Neuronal stem cell (in vitro differentiated cells): ENCODE measurements at regions not wholly inside any gene's neighbourhood (a gene's known extent, or its start where the extent isn't known, plus 50 kb on each side); places are given as distances from the start of the nearest gene placed in this dataset. TPM values are rescaled to one million over a fixed set of nuclear protein-coding genes. Genes with fewer than 3 reads are reported as not detected.

Experiments used
- DNase-seq: peaks from one replicate; pipeline ENCODE4 v3.0.0-alpha.2; 2013; ENCODE audit warnings: low spot score
- H2AFZ ChIP-seq: one replicate; pipeline ENCODE4 v1.6.1; 2013; ENCODE audit warnings: mild to moderate bottlenecking, low read length, inconsistent platforms
- H2AK5ac ChIP-seq: 2 replicates; pipeline ENCODE4 v1.6.1; 2013; ENCODE audit warnings: low read depth, mild to moderate bottlenecking, inconsistent platforms, low read length, moderate library complexity, mixed read lengths
- H2BK120ac ChIP-seq: 2 replicates; pipeline ENCODE4 v1.6.1; 2013; ENCODE audit warnings: low read depth, mild to moderate bottlenecking, inconsistent platforms, low read length, moderate library complexity, mixed read lengths
- H2BK12ac ChIP-seq: one replicate; pipeline ENCODE4 v1.6.1; 2013; ENCODE audit warnings: low read length, inconsistent platforms
- H2BK15ac ChIP-seq: 2 replicates; pipeline ENCODE4 v1.6.1; 2013; ENCODE audit warnings: mild to moderate bottlenecking, low read length, inconsistent platforms, mixed read lengths
- H2BK5ac ChIP-seq: one replicate; pipeline ENCODE4 v1.6.1; 2013; ENCODE audit warnings: inconsistent platforms, mild to moderate bottlenecking, low read length, moderate library complexity
- H3K14ac ChIP-seq: one replicate; pipeline ENCODE4 v1.6.1; 2013; ENCODE audit warnings: low read length, inconsistent platforms
- H3K18ac ChIP-seq: 2 replicates; pipeline ENCODE4 v1.6.1; 2013; ENCODE audit warnings: low read length, inconsistent platforms
- H3K23ac ChIP-seq: 2 replicates; pipeline ENCODE4 v1.6.1; 2013; ENCODE audit warnings: low read depth, mild to moderate bottlenecking, mixed read lengths, low read length, inconsistent platforms; ENCODE audit not compliant: poor library complexity
- H3K27ac ChIP-seq: replicated peaks from 3 replicates; pipeline ENCODE4 v1.5.1; 2013; ENCODE audit warnings: low read length, inconsistent platforms
- H3K27me3 ChIP-seq, 3 experiments: 2 replicates each; pipeline ENCODE4 v1.6.1; 2013; ENCODE audit warnings: low read length in 3 of 3, mild to moderate bottlenecking in 2 of 3, inconsistent platforms in 1 of 3, low read depth in 1 of 3, mixed read lengths in 1 of 3, moderate library complexity in 1 of 3; ENCODE audit not compliant: control insufficient read depth in 3 of 3, insufficient read depth in 3 of 3
- H3K36me3 ChIP-seq, 2 donors: replicated peaks in 1 of 2; 2 replicates each; pipeline ENCODE4 v1.6.1; 2013; ENCODE audit warnings: low read length in 2 of 2; ENCODE audit not compliant: control insufficient read depth in 2 of 2, insufficient read depth in 2 of 2
- H3K4ac ChIP-seq: 2 replicates; pipeline ENCODE4 v1.6.1; 2013; ENCODE audit warnings: inconsistent platforms, mild to moderate bottlenecking, low read length, moderate library complexity
- H3K4me1 ChIP-seq, 2 donors: 1 replicate in 1 of 2; 2 replicates in 1 of 2; pipeline ENCODE4 v1.6.1; 2013; ENCODE audit warnings: low read length in 2 of 2, low read depth in 1 of 2; ENCODE audit not compliant: control insufficient read depth in 2 of 2, insufficient read depth in 1 of 2
- H3K4me2 ChIP-seq: one replicate; pipeline ENCODE4 v1.6.1; 2013; ENCODE audit warnings: mild to moderate bottlenecking, low read length, inconsistent platforms; ENCODE audit not compliant: insufficient read depth, poor library complexity, severe bottlenecking
- H3K4me3 ChIP-seq, 2 donors: 2 replicates each; pipeline ENCODE4 v1.5.1; 2013; ENCODE audit warnings: low read length in 2 of 2, mild to moderate bottlenecking in 2 of 2, inconsistent platforms in 1 of 2, moderate library complexity in 1 of 2
- H3K79me1 ChIP-seq: one replicate; pipeline ENCODE4 v1.6.1; 2013; ENCODE audit warnings: low read depth, mild to moderate bottlenecking, inconsistent platforms, low read length, moderate library complexity
- H3K9ac ChIP-seq: one replicate; pipeline ENCODE4 v1.6.1; 2013; ENCODE audit warnings: mild to moderate bottlenecking, low read depth, low read length, inconsistent platforms; ENCODE audit not compliant: poor library complexity
- H3K9me3 ChIP-seq, 2 donors: replicated peaks in 1 of 2; 2 replicates each; pipeline versions ENCODE3 to v1.6.1; 2013; ENCODE audit warnings: low read length in 2 of 2, mild to moderate bottlenecking in 2 of 2, inconsistent platforms in 1 of 2, low read depth in 1 of 2, mixed read lengths in 1 of 2, moderate library complexity in 1 of 2; ENCODE audit not compliant: control insufficient read depth in 2 of 2, insufficient read depth in 1 of 2
- H4K8ac ChIP-seq: one replicate; pipeline ENCODE4 v1.6.1; 2013; ENCODE audit warnings: low read depth, mild to moderate bottlenecking, inconsistent platforms, low read length, moderate library complexity
- H4K91ac ChIP-seq: one replicate; pipeline ENCODE4 v1.6.1; 2013; ENCODE audit warnings: low read length, low read depth, mild to moderate bottlenecking, inconsistent platforms; ENCODE audit not compliant: poor library complexity
- WGBS, 2 donors: extraction: QIAGEN DNeasy Blood & Tissue Kit; methylation state at CpG; one replicate each; pipeline ENCODE4 v1.1.7; 2013; ENCODE audit warnings: missing lambda C conversion rate in 2 of 2, mixed read lengths in 1 of 2; ENCODE audit not compliant: insufficient read length in 2 of 2, insufficient replicate concordance in 1 of 2; ENCODE audit errors: extremely low coverage in 2 of 2; 5-methylcytosine and 5-hydroxymethylcytosine counted together
- small RNA-seq: library from polyadenylated mRNA; stranded (forward); fragments of <200 nt; extraction: miRNeasy Mini kit (QIAGEN cat#:217004); gene quantifications from one replicate; pipeline ENCODE3, GENCODE V24; 2013; ENCODE audit not compliant: insufficient read depth

GRCh38 chrX:114390251-114390796 lies 193.6 kb upstream of the HTR2C start:
- H3K9me3 ChIP-seq: no peaks in the 10 kb centered on the region
- no peak overlapping the region for H3K4ac ChIP-seq
- no peak overlapping the region for H2BK12ac ChIP-seq
- DNase-seq: no peak
- H3K9ac ChIP-seq: no peak overlapping the region
- H2BK5ac ChIP-seq: no peak overlapping the region
- H4K91ac ChIP-seq: no peak overlapping the region
- H3K14ac ChIP-seq: no peak overlapping the region
- no peak overlapping the region for H3K27ac ChIP-seq
- no peaks in the 10 kb centered on the region for H3K36me3 ChIP-seq
- no peak overlapping the region for H3K4me2 ChIP-seq
- no peak overlapping the region for H2AFZ ChIP-seq
- H3K23ac ChIP-seq: no peak overlapping the region
- no peak overlapping the region for H4K8ac ChIP-seq
- no peak overlapping the region for H2AK5ac ChIP-seq
- no peak overlapping the region for H3K18ac ChIP-seq
- H2BK15ac ChIP-seq: no peak overlapping the region
- no peak overlapping the region for H3K4me3 ChIP-seq
- H3K4me1 ChIP-seq: peaks cover 0 to 2% of the 10 kb centered on the region in 2 donors
- no peak overlapping the region for H2BK120ac ChIP-seq
- WGBS, 2 donors: no CpG with 5 or more reads among the region's 31 CpGs
- H3K79me1 ChIP-seq: no peaks in the 10 kb centered on the region
- H3K27me3 ChIP-seq: no peaks in the 10 kb centered on the region

Small RNAs in the stretch of these regions (small RNA-seq; reads per million reads assigned to genes)
- gene AL953862.1: not detected
